HG02763 (cell line): ENCODE measurements at regions not wholly inside any gene's neighbourhood (a gene's known extent, or its start where the extent isn't known, plus 50 kb on each side); places are given as distances from the start of the nearest gene placed in this dataset.
"Not testable (repeated sequence)": the region's sequence is repeated elsewhere in the genome, so short reads cannot be mapped to it uniquely, and the experiment has no call there.

Source experiments
- ATAC-seq: cut with Tn5 transposase; IDR thresholded peaks from one replicate; pipeline ENCODE4 v1.9.1; 2021; ENCODE audit warnings: mild to moderate bottlenecking, moderate library complexity; ENCODE audit not compliant: unreplicated experiment

GRCh38 chr2:22186261-22186828, 1062.6 kb downstream of the TDRD15 start:
- ATAC-seq = not testable (repeated sequence)

- no peak for ATAC-seq
Measured at GRCh38 chr2:22189893-22190480, 1066.2 kb downstream of the TDRD15 start.

- ATAC-seq = no peak
Measured at GRCh38 chr2:22194218-22194617, 1070.5 kb downstream of the TDRD15 start.

GRCh38 chr2:22196806-22197205, 1073.0 kb downstream of the TDRD15 start:
- ATAC-seq = no peak

GRCh38 chr2:22198381-22199283, 1074.9 kb downstream of the TDRD15 start:
- ATAC-seq = no peak

- ATAC-seq = no peak
Measured at GRCh38 chr2:22199994-22200393, 1076.2 kb downstream of the TDRD15 start.

GRCh38 chr2:22209545-22209944, 1085.8 kb downstream of the TDRD15 start:
- ATAC-seq = no peak

- no peak for ATAC-seq
Measured at GRCh38 chr2:22213237-22213636, 1089.5 kb downstream of the TDRD15 start.

GRCh38 chr2:22215517-22215916, 1091.7 kb downstream of the TDRD15 start:
- ATAC-seq = no peak

- no peak for ATAC-seq
Measured at GRCh38 chr2:22217881-22218280, 1094.1 kb downstream of the TDRD15 start.

GRCh38 chr2:22221006-22221405, 1097.2 kb downstream of the TDRD15 start:
- no peak for ATAC-seq

GRCh38 chr2:22238967-22239366, 1115.2 kb downstream of the TDRD15 start:
- ATAC-seq = no peak

- ATAC-seq = no peak
Measured at GRCh38 chr2:22247466-22247865, 1123.7 kb downstream of the TDRD15 start.

GRCh38 chr2:22248851-22249250, 1125.1 kb downstream of the TDRD15 start:
- ATAC-seq = no peak

GRCh38 chr2:22253171-22253570, 1129.4 kb downstream of the TDRD15 start:
- ATAC-seq = no peak

GRCh38 chr2:22261165-22261564, 1123.8 kb upstream of the KLHL29 start:
- no peak for ATAC-seq

- ATAC-seq = no peak
Measured at GRCh38 chr2:22270341-22270740, 1114.6 kb upstream of the KLHL29 start.

GRCh38 chr2:22273853-22274252, 1111.1 kb upstream of the KLHL29 start:
- no peak for ATAC-seq

GRCh38 chr2:22274661-22275060, 1110.3 kb upstream of the KLHL29 start:
- ATAC-seq = no peak

GRCh38 chr2:22276696-22277095, 1108.3 kb upstream of the KLHL29 start:
- ATAC-seq = no peak

GRCh38 chr2:22279541-22279940, 1105.4 kb upstream of the KLHL29 start:
- no peak for ATAC-seq

GRCh38 chr2:22281033-22281432, 1103.9 kb upstream of the KLHL29 start:
- ATAC-seq = no peak
